ENCODE measurements at regions not wholly inside any gene's neighbourhood (a gene's known extent, or its start where the extent isn't known, plus 50 kb on each side); places are given as distances from the start of the nearest gene placed in this dataset.

GRCh38 chr2:196563876-196564275 lies 75.6 kb upstream of the CCDC150 start:
- intact Hi-C loops (cut with DNase I): no loop called here
- no peaks in the 10 kb centered on the region for H3K27me3 ChIP-seq
- DNase-seq: no peak
- H3K4me1 ChIP-seq: no peaks in the 10 kb centered on the region
- no peak overlapping the region for H3K4me3 ChIP-seq (replicated peaks in 1 of 3)
- H3K27ac ChIP-seq: no peak overlapping the region
- H3K9me3 ChIP-seq: no peaks in the 10 kb centered on the region
- H3K36me3 ChIP-seq: no peaks in the 10 kb centered on the region
- no peak for TF ChIP-seq POLR2A (IDR thresholded peaks at IDR 0.05)
- TF ChIP-seq, protein P1, sequence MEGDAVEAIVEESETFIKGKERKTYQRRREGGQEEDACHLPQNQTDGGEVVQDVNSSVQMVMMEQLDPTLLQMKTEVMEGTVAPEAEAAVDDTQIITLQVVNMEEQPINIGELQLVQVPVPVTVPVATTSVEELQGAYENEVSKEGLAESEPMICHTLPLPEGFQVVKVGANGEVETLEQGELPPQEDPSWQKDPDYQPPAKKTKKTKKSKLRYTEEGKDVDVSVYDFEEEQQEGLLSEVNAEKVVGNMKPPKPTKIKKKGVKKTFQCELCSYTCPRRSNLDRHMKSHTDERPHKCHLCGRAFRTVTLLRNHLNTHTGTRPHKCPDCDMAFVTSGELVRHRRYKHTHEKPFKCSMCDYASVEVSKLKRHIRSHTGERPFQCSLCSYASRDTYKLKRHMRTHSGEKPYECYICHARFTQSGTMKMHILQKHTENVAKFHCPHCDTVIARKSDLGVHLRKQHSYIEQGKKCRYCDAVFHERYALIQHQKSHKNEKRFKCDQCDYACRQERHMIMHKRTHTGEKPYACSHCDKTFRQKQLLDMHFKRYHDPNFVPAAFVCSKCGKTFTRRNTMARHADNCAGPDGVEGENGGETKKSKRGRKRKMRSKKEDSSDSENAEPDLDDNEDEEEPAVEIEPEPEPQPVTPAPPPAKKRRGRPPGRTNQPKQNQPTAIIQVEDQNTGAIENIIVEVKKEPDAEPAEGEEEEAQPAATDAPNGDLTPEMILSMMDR (IDR thresholded peaks at IDR 0.05): no peak

- H3K9me3 ChIP-seq: no peaks in the 10 kb centered on the region
- TF ChIP-seq, protein P1 (IDR thresholded peaks at IDR 0.05): no peak
- TF ChIP-seq POLR2A (IDR thresholded peaks at IDR 0.05): no peak
- 92 to 98% methylated on average over 1 of the region's 1 CpG for WGBS, 2 donors
Measured at GRCh38 chr2:196565106-196565765, 74.3 kb upstream of the CCDC150 start.

GRCh38 chr2:196565982-196566381 lies 73.5 kb upstream of the CCDC150 start:
- WGBS, 2 donors: 89 to 98% methylated on average over 6 of the region's 6 CpGs
- Histone ChIP-seq H3K4me1 (no peaks in the 10 kb centered on the region), H3K27me3 (no peaks in the 10 kb centered on the region), H3K36me3 (no peaks in the 10 kb centered on the region), H3K4me3 (replicated peaks in 1 of 3) (no peak overlapping the region), H3K27ac (no peak overlapping the region), H3K9me3 (no peaks in the 10 kb centered on the region)
- TF ChIP-seq, protein P1 (IDR thresholded peaks at IDR 0.05): no peak
- TF ChIP-seq POLR2A (IDR thresholded peaks at IDR 0.05): no peak
- intact Hi-C loops (cut with DNase I): no loop called here
- no peak for DNase-seq

More at GRCh38 chr2:196565106-196565765, 74.3 kb upstream of the CCDC150 start:
- DNase-seq: no peak
- Histone ChIP-seq H3K36me3 (no peaks in the 10 kb centered on the region), H3K27me3 (no peaks in the 10 kb centered on the region), H3K27ac (no peak overlapping the region), H3K4me3 (replicated peaks in 1 of 3) (no peak overlapping the region), H3K4me1 (no peaks in the 10 kb centered on the region)
- intact Hi-C loops (cut with DNase I): no loop called here

- Histone ChIP-seq H3K9me3 (no peaks in the 10 kb centered on the region), H3K27me3 (no peaks in the 10 kb centered on the region), H3K4me3 (replicated peaks in 1 of 3) (no peak overlapping the region), H3K27ac (no peak overlapping the region), H3K4me1 (no peaks in the 10 kb centered on the region), H3K36me3 (no peaks in the 10 kb centered on the region)
- TF ChIP-seq, protein P1 (IDR thresholded peaks at IDR 0.05): no peak
- TF ChIP-seq POLR2A (IDR thresholded peaks at IDR 0.05): no peak
- DNase-seq: no peak
- intact Hi-C loops (cut with DNase I): no loop called here
- WGBS, 2 donors: 70 to 75% methylated on average over 4 of the region's 4 CpGs
Measured at GRCh38 chr2:196566961-196567666, 72.4 kb upstream of the CCDC150 start.

DNA sequence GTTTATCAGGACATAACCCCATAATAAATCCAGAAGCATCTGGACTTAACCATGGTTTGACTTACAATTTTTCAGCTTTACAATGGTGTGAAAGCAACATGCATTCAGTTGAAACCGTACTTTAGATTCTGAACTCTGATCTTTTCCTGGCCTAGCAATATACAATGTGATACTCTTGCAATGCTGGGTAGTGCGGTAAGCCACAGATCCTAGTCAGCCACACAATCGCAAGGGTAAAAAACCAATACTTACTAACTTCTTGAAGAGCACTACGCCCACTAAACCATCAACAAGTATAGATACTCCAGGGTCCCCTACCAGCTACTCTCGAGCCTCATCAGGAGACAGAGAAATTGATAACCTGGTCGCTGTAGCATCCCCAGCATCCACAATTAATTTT lies 71.0 kb upstream of the CCDC150 start:
- 91 to 92% methylated on average over 6 of the region's 6 CpGs for WGBS, 2 donors
- no peak for DNase-seq
- no peak for TF ChIP-seq POLR2A (IDR thresholded peaks at IDR 0.05)
- TF ChIP-seq, protein P1 (IDR thresholded peaks at IDR 0.05): no peak
- intact Hi-C loops (cut with DNase I): no loop called here
- no peak overlapping the region for H3K4me3 ChIP-seq (replicated peaks in 1 of 3)
- H3K36me3 ChIP-seq: no peaks in the 10 kb centered on the region
- no peaks in the 10 kb centered on the region for H3K9me3 ChIP-seq
- no peaks in the 10 kb centered on the region for H3K4me1 ChIP-seq
- no peak overlapping the region for H3K27ac ChIP-seq
- H3K27me3 ChIP-seq: no peaks in the 10 kb centered on the region

Measured in thyroid gland (tissue), 4 donors.